Osteoblast (primary cell): ENCODE measurements at regions not wholly inside any gene's neighbourhood (a gene's known extent, or its start where the extent isn't known, plus 50 kb on each side); places are given as distances from the start of the nearest gene placed in this dataset.

Experiments
- DNase-seq: peaks from one replicate; pipeline ENCODE4 v3.0.0; 2011; ENCODE audit warnings: low spot score, mixed read lengths; ENCODE audit not compliant: insufficient read length; ENCODE audit errors: missing footprints
- H2AFZ ChIP-seq: 2 replicates; pipeline ENCODE4 v1.6.0; 2011; ENCODE audit warnings: mild to moderate bottlenecking, low read length
- H3K27ac ChIP-seq: 2 replicates; pipeline ENCODE4 v1.5.1; 2011; ENCODE audit warnings: mild to moderate bottlenecking, low read depth, low read length, moderate library complexity
- H3K27me3 ChIP-seq: 2 replicates; pipeline ENCODE4 v1.6.0; 2012; ENCODE audit warnings: mild to moderate bottlenecking, control low read depth, inconsistent platforms, low read length, moderate library complexity; ENCODE audit not compliant: insufficient read depth
- H3K36me3 ChIP-seq: 2 replicates; pipeline ENCODE4 v1.5.1; 2011; ENCODE audit warnings: mild to moderate bottlenecking, low read length, control low read depth, moderate library complexity; ENCODE audit not compliant: insufficient read depth
- H3K4me1 ChIP-seq: 2 replicates; pipeline ENCODE4 v1.5.1; 2011; ENCODE audit warnings: mild to moderate bottlenecking, low read length, control low read depth, moderate library complexity; ENCODE audit not compliant: insufficient read depth
- H3K4me2 ChIP-seq: 2 replicates; pipeline ENCODE4 v1.6.0; 2011; ENCODE audit warnings: mild to moderate bottlenecking, low read length; ENCODE audit not compliant: insufficient read depth
- H3K4me3 ChIP-seq: fragments of 200-600 bp; sonication (generic); 3 replicates; pipeline ENCODE4 v1.5.1; 2012; ENCODE audit warnings: mild to moderate bottlenecking, low read length, inconsistent platforms; ENCODE audit not compliant: insufficient read depth
- H3K79me2 ChIP-seq: 2 replicates; pipeline ENCODE4 v1.6.0; 2012; ENCODE audit warnings: mild to moderate bottlenecking, low read length, control low read depth, inconsistent platforms; ENCODE audit not compliant: insufficient read depth
- H3K9me3 ChIP-seq: 2 replicates; pipeline ENCODE4 v1.5.1; 2011; ENCODE audit warnings: low read depth, low read length, control low read depth
- H4K20me1 ChIP-seq: 2 replicates; pipeline ENCODE4 v1.6.0; 2012; ENCODE audit warnings: mild to moderate bottlenecking, low read length, control low read depth; ENCODE audit not compliant: insufficient read depth
- TF ChIP-seq, protein P1 (sequence below): IDR thresholded peaks from 2 replicates; pipeline ENCODE4 v1.5.1; 2011; ENCODE audit warnings: mild to moderate bottlenecking, low read depth, low read length, moderate library complexity; ENCODE audit errors: extremely low read depth

DNA sequence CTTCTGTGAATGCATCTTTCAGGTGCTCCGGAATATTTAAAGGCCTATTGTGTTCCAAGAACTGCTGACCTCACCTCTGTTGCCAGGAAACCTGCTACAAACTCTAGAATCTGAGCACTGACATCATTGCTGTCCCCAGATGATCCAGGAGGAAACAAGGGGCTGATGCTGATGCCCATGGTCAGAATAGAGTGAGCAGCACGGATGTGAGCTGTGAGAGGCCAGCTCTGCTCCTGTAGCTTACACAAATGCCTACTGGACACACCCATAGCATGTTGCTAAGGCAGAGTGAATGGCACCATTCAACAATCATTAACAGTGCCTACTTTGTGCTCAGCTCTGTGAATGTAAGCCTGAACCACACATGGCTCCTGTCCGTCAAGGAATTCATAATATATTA, 276.7 kb upstream of the API5 start:
- H2AFZ ChIP-seq, result no peak overlapping the region
- no peaks in the 10 kb centered on the region for H3K36me3 ChIP-seq
- H3K79me2 ChIP-seq, result no peaks in the 10 kb centered on the region
- H3K4me2 ChIP-seq, result no peak overlapping the region
- H3K27ac ChIP-seq, result no peak overlapping the region
- no peaks in the 10 kb centered on the region for H4K20me1 ChIP-seq
- no peaks in the 10 kb centered on the region for H3K4me1 ChIP-seq
- H3K4me3 ChIP-seq, result no peak overlapping the region
- H3K27me3 ChIP-seq, result no peaks in the 10 kb centered on the region
- no peaks in the 10 kb centered on the region for H3K9me3 ChIP-seq
- TF ChIP-seq, protein P1, sequence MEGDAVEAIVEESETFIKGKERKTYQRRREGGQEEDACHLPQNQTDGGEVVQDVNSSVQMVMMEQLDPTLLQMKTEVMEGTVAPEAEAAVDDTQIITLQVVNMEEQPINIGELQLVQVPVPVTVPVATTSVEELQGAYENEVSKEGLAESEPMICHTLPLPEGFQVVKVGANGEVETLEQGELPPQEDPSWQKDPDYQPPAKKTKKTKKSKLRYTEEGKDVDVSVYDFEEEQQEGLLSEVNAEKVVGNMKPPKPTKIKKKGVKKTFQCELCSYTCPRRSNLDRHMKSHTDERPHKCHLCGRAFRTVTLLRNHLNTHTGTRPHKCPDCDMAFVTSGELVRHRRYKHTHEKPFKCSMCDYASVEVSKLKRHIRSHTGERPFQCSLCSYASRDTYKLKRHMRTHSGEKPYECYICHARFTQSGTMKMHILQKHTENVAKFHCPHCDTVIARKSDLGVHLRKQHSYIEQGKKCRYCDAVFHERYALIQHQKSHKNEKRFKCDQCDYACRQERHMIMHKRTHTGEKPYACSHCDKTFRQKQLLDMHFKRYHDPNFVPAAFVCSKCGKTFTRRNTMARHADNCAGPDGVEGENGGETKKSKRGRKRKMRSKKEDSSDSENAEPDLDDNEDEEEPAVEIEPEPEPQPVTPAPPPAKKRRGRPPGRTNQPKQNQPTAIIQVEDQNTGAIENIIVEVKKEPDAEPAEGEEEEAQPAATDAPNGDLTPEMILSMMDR, result no peak
- no peak for DNase-seq

DNA sequence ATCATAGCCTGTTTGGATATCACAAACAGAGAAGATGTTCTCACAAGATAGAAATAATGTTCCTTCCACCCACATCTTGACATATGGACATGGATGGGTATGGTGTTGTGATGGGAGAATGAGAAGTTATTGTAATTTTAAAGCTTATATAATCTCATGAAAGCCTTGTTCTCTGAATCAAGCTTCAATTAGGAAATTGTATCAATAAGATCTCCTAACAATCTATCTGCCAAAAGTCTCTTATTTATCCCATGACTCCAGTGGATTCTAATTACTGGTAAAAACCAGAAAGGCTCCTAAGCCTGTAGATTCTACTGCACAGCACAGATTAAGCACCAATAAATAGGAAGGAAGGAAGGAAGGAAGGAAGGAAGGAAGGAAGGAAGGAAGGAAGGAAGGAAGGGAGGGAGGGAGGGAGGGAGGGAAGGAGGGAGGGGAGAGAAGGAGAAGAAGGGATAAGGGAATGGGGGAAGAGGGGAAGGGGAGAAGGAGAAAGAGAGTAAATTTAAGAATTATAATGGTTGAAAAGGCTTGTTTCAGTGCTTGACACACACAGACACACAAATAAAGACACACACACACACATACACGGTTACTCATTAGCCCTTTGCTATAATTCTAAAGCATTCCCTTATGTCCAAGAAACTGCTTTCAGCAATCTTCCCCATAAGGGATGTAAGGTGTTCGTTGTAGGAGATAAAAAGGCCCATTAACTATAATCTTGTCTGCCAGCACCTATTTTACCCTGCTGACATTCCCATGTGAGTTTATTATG, 258.0 kb upstream of the API5 start:
- Histone ChIP-seq H3K79me2 (no peaks in the 10 kb centered on the region), H4K20me1 (no peaks in the 10 kb centered on the region), H3K4me2 (no peak overlapping the region), H3K9me3 (peaks cover 3% of the 10 kb centered on the region), H3K27me3 (no peaks in the 10 kb centered on the region), H3K36me3 (no peaks in the 10 kb centered on the region), H3K27ac (no peak overlapping the region), H3K4me3 (no peak overlapping the region), H3K4me1 (no peaks in the 10 kb centered on the region), H2AFZ (no peak overlapping the region)
- no peak for DNase-seq
- TF ChIP-seq, protein P1, result no peak

DNA sequence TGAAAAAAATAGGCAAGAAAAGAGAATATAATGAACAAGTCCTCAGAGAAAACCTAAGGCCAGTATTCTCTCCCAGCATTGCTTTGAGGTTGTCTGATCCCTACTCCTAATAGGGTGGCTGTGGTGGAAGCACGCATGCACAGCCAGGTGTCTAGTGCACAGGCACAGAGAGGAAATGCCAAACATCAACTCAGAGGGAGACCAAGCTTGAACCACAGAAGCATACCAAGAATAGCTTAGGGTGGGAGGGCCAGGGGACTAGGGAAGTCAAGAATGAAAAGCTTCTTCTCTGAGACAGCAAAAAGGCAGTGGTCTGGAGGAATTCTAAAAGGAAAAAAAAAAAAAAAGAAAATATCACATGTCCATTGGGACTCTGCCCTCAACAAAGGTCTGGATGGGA, 244.1 kb upstream of the API5 start:
- TF ChIP-seq, protein P1, result no peak
- Histone ChIP-seq H2AFZ (no peak overlapping the region), H3K79me2 (no peaks in the 10 kb centered on the region), H3K27me3 (no peaks in the 10 kb centered on the region), H3K27ac (no peak overlapping the region), H3K4me2 (no peak overlapping the region), H3K9me3 (peaks cover 3% of the 10 kb centered on the region), H3K4me1 (no peaks in the 10 kb centered on the region), H4K20me1 (no peaks in the 10 kb centered on the region), H3K36me3 (no peaks in the 10 kb centered on the region), H3K4me3 (no peak overlapping the region)
- no peak for DNase-seq

DNA sequence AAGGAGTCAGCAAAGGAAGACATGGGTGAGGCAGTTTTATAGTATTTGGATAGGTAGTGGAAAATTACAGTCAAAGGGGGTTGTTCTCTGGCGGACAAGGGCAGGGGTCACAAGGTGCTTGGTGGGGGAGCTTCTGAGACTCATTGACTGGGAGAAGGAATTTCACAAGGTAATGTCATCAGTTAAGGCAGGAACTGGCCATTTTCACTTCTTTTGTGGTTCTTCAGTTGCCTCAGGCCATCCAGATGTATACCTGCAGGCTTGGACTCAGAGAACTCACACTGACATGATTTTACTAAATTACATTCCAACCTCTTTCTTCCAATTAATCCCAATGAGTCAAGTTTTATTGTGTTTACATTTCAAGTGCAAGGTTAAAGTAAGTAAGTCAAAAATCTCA, 240.5 kb upstream of the API5 start:
- Histone ChIP-seq H3K27ac (no peak overlapping the region), H3K36me3 (no peaks in the 10 kb centered on the region), H3K9me3 (peaks cover 3% of the 10 kb centered on the region), H3K79me2 (no peaks in the 10 kb centered on the region), H2AFZ (no peak overlapping the region), H4K20me1 (no peaks in the 10 kb centered on the region), H3K4me1 (no peaks in the 10 kb centered on the region), H3K4me2 (no peak overlapping the region), H3K4me3 (no peak overlapping the region), H3K27me3 (no peaks in the 10 kb centered on the region)
- TF ChIP-seq, protein P1, result no peak
- DNase-seq, result no peak
